GM21360 (cell line): ENCODE measurements at regions not wholly inside any gene's neighbourhood (a gene's known extent, or its start where the extent isn't known, plus 50 kb on each side); places are given as distances from the start of the nearest gene placed in this dataset.

ENCODE experiments used
- ATAC-seq: cut with Tn5 transposase; IDR thresholded peaks from one replicate; pipeline ENCODE4 v1.9.1; 2021; ENCODE audit warnings: mild to moderate bottlenecking, moderate library complexity; ENCODE audit not compliant: unreplicated experiment

- no peak for ATAC-seq
Measured at GRCh38 chr13:109670776-109671175, 115.6 kb downstream of the IRS2 start.

GRCh38 chr13:109669956-109670355 is 116.4 kb downstream of the IRS2 start:
- no peak for ATAC-seq

- no peak for ATAC-seq
Measured at GRCh38 chr13:109669234-109669612, 117.2 kb downstream of the IRS2 start.

- no peak for ATAC-seq
Measured at GRCh38 chr13:109668433-109669233, 117.8 kb downstream of the IRS2 start.

GRCh38 chr13:109667807-109668291 is 118.5 kb downstream of the IRS2 start:
- no peak for ATAC-seq

GRCh38 chr13:109667056-109667455 is 119.3 kb downstream of the IRS2 start:
- no peak for ATAC-seq

GRCh38 chr13:109666656-109667055 is 119.7 kb downstream of the IRS2 start:
- no peak for ATAC-seq

- no peak for ATAC-seq
Measured at GRCh38 chr13:109665781-109666249, 120.6 kb downstream of the IRS2 start.

GRCh38 chr13:109665240-109665639 is 121.1 kb downstream of the IRS2 start:
- no peak for ATAC-seq

- no peak for ATAC-seq
Measured at GRCh38 chr13:109657395-109657794, 129.0 kb downstream of the IRS2 start.

GRCh38 chr13:109656206-109656605 is 130.2 kb downstream of the IRS2 start:
- ATAC-seq: no peak

GRCh38 chr13:109655611-109656010 is 130.8 kb downstream of the IRS2 start:
- no peak for ATAC-seq

- ATAC-seq: no peak
Measured at GRCh38 chr13:109655206-109655600, 131.2 kb downstream of the IRS2 start.

- no peak for ATAC-seq
Measured at GRCh38 chr13:109654341-109655205, 131.8 kb downstream of the IRS2 start.

- ATAC-seq: no peak
Measured at GRCh38 chr13:109652531-109652930, 133.9 kb downstream of the IRS2 start.

- no peak for ATAC-seq
Measured at GRCh38 chr13:109651854-109652253, 134.5 kb downstream of the IRS2 start.

GRCh38 chr13:109651311-109651710 is 135.1 kb downstream of the IRS2 start:
- no peak for ATAC-seq

- ATAC-seq: no peak
Measured at GRCh38 chr13:109650861-109651260, 135.5 kb downstream of the IRS2 start.

- no peak for ATAC-seq
Measured at GRCh38 chr13:109649713-109650112, 136.7 kb downstream of the IRS2 start.

- ATAC-seq: no peak
Measured at GRCh38 chr13:109647699-109648098, 138.7 kb downstream of the IRS2 start.

- no peak for ATAC-seq
Measured at GRCh38 chr13:109647053-109647452, 139.3 kb downstream of the IRS2 start.

GRCh38 chr13:109646423-109646822 is 140.0 kb downstream of the IRS2 start:
- ATAC-seq: peak; percentile 95
